Femur (tissue), 1 donor: ENCODE measurements at regions not wholly inside any gene's neighbourhood (a gene's known extent, or its start where the extent isn't known, plus 50 kb on each side); places are given as distances from the start of the nearest gene placed in this dataset.

Experiments used
- DNase-seq: peaks from one replicate; pipeline ENCODE4 v3.0.0-alpha.2; 2017

DNA sequence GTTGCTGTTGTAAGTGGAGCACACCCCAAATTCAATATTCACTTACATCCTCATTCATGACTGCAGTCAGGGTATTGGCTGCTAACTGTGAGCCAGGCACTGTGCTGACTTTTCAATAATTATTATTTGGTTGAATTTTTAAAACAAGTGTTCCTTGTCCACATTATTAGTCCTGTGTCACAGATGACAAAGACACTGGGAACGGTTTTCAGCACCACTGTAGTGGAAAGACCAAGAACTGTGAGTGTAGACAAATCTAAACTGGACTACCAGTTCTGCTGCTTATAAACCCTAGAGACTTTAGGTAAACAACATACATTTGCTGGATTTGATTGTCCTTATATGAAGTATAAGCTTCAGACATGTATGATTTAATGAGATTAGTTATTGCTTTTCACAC is 197.7 kb upstream of the ROBO2 start:
- no peak for DNase-seq

DNA sequence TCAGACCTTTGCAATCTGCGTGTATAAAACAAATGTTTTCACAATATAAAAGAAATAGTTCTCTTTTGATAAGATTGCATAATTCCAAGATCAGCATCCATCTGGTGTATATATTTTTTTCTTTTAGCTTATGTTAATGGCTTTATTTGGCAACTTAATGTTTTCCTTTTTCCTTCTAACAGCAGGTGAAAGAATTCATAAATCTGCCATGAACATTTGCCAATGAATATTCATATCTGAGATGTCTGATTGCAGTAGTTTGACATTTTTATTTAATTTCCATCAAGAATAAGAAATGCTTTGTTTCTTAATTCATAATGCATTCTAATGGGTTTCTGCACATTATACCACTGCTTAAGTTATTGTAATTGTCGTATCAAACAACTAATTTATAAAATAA is 184.4 kb upstream of the ROBO2 start:
- DNase-seq = no peak

DNA sequence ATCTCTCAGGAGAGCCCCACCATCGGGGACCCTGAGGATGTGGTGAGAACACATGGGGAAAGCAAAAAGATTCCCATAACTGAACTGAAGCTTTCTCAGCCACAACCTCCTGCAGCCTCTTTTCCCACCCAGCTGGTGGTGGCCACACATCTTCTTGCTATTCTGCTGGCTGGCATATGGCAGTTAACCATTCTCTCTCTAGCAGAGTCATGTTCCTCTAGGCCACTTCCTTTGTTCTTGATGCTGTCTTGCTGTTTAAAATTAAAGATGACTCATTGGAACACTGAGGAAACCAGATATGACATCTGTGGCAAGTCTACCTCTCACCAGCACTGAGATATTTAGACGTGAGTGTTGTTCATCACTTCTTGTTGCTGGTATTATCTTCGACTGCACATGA is 180.3 kb upstream of the ROBO2 start:
- DNase-seq = no peak

DNA sequence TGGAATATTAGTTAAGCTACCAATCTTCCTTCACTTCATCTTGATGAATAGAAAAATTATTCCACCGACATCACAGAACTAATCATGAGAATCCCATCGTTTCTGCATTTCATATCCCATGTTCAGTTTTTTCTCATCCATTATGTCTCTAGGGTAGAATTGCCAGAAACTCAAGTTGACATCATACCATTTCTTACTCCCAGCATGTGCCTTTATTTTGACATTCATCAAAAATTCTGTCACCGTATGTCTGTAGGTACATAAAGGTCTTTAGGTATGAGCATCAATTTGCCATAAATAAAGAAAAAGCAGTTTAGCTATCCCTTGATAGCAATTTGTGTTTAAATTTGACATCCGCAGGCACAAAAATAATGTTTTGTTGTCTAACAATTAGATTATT is 175.5 kb upstream of the ROBO2 start:
- no peak for DNase-seq

DNA sequence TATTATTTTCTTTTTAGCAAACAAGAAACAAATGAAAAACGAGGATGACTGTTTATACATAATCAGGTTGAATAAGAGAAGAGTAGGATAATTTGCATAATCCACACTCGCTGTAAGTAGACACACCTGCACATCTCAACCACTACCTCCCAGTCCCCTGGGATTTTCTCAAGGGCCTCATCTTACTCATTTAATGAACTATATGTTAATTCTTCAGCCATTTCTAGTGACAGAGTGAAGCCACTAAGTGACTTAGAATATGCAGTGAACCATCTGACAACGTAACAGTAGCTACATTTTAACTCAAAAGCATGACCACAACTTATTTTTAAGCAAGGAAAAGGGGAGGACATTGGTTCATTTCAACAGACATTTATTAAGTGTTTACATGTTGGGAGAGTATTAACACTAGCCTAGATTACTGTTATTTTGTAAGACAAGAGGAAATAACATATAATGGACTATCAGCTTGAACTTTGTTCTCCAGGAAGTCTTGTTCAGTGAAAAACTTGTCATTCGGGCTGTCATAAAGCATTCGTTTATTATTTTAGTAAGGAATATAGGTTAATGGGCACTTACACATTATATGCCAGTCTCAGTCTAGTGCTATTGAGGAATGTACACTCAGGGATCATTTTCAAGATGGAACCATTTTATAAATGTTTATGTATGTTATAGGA is 173.0 kb upstream of the ROBO2 start:
- DNase-seq = no peak

DNA sequence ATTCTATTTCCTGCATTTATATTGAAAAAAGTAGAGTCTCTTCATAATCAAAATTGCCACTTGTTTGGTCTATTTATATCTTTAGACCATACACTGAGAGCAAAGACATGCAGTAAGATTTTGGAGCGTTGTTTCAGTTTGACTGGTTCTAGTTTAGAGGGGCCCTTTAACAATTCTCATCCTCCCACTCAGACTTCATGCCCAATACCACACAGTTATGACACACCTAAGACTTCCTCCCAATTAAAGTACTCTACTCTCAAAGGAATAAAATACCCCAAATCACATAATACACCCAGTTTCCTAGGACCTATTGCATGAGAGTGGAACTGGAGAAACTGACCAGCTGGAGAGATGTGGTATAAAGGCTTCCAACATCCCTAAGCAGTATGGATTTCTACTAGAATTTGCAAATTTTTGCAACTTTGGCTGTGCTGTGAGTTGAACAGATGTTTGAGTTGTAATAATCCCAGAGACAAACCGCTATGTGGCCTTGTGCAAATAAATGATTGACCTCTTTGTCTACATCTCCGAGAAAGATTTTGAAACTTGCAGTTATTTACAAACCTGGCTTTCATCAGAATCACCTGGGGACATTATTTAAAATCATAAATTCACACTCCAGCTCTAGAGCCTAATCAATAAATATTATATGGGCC is 170.0 kb upstream of the ROBO2 start:
- no peak for DNase-seq

DNA sequence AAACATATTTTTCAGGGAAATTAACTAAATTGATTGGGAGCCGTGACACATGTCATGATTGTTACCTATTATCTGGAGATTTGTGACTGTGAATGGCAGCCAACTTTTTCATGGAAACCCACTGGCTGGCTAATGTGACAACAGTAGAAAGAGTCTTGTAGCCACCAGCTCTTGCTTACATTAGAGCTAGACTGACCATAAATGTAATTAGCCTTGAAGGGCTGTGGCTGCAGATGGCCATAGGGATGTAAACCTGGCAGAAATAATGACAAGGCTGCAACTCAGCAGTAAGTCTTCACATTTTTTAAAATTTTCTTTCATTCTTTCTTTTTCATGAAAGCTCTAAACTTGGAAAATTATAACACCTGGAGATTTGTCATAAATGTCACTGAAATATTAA is 168.2 kb upstream of the ROBO2 start:
- no peak for DNase-seq

DNA sequence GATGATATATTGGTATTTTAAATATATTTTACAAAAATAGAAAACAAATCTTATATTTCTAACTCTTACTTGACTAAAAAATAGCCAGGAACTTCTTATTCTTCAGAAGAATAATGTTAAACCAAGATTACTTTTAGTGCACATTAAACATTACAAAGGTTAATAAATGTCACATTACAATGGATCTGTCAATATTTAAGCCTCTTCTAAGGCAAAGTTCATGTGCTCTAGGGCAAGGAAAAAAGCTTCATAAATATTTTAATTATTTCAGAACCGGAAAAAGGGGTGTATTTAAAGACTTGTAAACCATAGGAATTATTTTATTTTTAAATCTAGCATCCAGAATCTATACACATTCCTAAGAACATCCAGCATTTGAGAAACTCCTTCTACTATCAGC is 166.9 kb upstream of the ROBO2 start:
- DNase-seq = no peak

DNA sequence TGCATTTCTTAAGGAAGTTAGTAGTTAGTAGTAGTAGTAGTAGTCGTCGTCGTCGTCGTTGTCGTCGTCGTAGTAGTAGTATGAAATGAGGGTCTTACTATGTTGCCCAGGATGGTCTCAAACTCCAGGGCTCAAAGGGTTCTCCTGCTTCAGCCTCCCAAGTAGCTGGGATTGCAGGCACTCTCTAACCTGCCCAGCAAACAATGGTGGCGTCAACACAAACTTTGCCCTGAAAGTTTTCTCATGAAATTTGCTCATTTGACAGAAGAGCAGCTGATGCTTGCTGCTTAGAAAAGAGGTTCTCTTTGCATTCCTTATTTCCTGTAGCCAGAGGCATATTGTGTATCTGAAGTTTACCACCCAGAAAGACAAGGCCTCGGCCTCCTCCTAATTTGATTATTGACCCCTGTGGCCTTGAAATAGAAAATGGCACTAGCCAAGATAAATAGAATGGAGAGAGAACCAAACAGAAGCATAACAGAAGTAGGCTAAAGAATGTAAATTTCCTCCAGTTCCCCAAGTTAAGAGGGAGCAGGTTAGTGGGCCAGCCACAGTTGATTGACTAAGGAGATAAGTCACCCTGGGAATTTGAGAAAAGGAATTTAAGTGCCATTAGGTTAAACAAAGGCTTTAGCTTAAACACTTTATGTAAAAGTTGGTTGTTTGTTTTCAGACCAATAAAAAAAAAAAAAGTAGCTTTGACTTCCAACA is 166.2 kb upstream of the ROBO2 start:
- no peak for DNase-seq

DNA sequence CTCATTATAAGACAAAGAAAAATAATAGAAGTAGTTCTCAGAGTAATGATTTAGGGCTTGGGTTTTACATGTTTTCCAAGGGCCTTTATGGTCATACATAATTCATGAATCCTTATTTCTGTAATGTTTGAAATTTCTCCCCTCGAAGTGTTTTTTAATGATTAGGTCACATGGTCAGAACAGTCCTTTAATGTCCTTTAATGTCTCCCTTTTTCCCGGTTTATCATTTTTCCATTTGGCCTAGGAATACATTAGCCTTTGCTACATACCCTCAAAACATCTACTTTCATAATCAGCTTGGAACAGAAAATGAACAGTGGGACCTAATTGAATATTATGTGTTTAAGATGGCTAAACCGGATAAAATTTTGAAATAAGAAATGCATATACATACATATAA is 159.9 kb upstream of the ROBO2 start:
- no peak for DNase-seq

DNA sequence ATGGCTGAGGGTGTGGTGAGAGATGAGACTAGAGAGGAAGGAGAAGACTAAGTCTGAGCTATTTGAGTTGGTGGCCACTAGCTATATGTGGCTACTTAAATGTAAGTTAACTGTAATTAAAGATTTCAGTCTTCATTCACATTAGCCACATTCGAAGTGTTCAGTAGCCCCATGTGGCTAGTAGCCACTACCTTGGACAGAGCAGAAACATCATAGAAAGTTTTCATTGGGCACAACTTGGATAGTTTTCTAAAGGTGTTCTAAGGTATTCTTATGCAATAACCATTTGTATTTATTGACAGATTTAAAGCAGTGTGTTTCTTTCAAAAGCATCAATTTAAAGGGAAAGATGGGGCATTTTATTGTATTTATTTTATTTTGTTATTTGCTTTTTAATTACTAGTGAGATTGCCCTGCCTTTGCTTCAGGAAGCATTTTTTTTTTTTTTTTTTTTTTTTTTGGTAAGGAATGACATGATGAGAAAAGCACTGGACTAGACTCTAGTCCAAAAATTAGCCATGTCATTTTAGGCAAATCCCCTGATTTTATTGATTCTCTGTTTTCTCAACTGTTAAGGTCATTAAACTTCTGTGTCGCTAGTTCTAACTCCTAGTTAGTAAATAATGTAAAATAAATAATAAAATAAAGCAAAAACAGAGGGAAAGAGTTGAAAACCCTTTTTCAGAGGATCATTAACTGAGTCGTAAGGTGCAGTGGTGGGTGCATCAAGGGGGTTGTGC is 153.0 kb upstream of the ROBO2 start:
- DNase-seq = no peak

DNA sequence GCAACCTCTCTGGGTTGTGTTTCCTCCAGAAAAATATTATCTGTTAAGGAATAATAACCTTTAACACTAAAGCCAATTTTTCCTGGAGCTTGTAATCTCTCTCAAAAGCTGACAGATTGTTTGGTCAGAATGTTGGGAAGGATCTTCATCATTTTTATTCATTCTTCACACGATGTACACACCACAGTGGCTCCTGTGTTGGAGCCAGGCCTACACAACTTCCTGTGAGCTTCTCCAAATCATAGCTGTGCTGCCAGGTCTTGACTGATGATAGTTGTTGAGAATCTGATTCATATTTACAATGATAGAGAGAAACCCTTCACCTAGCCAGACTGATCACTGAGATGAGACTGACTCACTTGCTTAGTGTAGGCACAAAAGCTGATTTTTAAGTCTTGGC is 151.0 kb upstream of the ROBO2 start:
- DNase-seq = no peak

DNA sequence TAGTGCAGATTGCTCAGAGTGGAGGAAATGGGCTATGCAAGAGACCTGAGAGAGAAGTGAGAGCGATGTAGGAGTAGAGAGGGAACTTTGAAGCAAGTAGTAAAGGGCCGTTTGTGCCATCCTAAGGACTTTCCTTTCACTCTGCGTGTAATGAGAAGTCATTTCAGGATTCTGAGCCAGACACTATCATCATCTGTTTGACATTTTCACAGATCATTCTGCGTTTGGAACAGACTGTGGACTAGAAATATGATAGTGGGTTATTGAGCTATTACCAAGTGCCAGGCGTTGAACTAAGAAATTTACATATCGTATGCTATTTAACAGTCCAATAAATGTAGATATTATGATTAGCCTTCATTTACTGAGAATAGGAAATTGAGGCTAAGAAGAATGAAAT is 150.0 kb upstream of the ROBO2 start:
- DNase-seq = no peak

DNA sequence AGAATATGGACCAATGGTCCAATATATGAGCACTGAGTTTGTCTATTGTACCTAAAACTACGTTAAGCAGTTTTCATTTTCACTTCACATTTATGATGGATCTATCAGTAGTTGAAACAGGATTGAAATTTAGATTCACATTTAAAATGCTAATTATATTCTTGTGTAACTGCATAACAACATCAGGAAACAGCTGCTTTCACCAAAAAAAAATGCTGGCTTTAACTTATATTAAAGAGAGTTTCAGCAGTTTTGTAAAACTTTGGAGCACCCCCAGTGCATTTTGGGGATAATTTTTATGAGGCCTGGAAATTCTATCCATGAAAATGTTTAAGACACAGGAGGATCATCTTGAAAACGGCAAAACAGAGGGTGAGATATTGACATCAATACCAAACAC is 142.8 kb upstream of the ROBO2 start:
- DNase-seq = no peak

DNA sequence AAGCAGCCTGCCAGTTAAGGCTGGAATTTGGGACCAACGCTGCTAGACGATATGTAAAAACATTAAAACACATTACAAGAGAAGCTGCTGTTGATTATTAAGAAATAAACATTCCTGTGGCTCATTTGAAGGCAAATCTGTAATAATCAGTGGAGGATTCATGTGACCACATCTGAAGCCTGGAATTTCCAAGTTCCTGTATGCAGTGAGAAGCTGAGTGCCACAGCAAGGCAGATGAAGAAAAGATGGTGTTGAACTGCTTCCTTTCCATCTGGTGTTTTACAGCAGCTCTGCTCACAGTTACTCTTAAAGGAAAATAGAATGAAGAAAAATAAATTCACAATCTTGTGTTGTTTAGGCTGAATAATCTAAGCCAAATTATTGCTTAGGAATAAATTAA is 139.3 kb upstream of the ROBO2 start:
- DNase-seq = no peak

DNA sequence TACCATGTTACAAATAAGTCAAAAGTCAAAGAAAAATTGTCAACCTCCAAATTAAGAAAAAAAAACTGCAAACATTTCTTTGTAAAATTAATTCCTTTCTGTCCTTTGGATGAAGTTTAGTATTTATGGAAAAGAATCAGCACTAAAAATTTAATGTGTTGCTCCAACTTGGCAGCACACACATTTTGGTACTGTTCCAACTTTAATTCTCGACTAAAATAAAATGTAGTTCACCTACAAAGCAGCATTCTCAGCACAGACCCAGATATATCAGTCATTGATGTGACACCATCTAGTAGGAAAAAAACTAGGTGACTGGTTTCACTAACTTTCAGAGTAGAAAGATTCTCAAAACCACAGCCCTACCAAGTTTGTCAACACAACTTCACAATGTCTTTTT is 131.7 kb upstream of the ROBO2 start:
- DNase-seq = no peak

DNA sequence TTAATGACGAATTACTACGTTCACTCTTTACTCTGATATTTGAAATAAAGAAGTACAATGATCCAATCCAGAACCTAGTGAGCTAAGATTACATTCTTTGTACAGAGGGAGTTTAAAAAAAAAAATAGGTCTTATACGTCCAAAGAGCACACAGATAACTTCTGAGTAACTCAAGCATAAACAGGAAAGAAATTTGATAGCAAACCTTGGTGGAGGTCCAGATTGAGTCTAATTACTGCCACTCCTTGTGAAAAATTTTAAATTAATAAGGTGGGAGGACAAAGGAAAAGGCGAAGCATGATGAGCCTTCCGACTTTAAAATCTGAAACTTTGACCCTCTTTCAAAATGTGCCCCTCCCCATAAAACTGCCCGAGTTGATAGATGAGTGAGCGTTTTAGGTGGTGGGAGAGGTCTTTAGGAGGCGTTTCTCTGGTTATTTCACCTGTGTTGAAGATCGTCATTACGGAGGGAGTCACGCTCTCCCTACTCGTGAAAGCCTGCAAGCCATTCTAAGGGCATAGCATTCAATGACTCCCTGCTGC is 127.0 kb upstream of the ROBO2 start:
- no peak for DNase-seq

DNA sequence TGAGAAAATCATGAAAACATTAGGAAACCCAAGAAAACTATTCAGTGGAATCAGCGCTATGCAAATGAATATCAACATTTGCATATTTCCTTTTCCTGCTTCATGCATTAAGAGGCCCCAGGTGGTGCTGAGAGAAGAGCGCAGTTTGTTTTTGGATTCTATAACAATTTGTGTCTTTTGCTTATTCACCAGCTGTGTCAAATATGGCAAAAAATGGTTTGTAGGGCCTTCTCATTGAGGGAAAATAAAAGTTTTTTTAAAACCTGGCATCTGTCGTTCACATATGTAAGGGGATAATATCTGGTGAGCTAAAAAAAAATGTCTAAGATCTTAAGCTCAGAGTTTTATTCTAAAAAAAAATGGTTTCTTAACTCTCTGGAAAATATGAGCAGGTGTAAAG is 122.5 kb upstream of the ROBO2 start:
- DNase-seq = no peak

DNA sequence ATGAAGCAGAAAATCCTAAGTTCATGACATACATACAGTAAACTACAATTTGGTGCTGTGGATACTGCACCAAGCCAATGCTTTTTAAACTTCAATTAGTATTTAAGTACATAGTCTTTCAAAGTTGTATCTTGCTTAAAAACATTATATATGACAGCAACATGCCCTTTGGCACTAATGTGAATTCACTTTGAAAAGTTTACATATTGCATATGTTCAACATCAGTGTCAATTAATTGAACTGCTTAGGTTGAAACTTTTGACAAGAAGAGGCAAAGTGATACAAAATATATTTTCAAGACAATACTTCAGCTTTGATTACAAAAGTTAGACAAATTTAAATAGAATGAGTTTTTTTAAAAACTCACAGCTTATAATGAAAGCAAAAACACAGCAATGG is 119.4 kb upstream of the ROBO2 start:
- DNase-seq = no peak

DNA sequence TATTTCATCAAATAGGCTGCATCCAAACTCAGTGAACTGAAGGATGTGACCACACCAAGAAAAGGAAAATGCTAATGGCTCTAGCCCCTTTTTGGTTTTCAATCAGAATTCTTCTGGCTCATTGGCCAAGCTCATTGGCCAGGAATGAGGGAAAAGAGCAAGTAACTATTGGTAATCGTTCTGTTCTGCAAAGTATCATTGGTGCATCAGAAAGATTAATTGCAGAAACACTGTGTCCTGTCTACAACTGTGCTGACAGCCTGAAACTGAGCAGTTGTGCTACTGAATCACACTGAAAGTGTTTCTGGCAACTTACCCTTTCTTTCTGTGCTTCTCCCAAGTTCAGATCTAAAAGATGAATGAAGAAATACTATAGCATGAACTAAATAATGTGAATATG is 116.4 kb upstream of the ROBO2 start:
- no peak for DNase-seq

DNA sequence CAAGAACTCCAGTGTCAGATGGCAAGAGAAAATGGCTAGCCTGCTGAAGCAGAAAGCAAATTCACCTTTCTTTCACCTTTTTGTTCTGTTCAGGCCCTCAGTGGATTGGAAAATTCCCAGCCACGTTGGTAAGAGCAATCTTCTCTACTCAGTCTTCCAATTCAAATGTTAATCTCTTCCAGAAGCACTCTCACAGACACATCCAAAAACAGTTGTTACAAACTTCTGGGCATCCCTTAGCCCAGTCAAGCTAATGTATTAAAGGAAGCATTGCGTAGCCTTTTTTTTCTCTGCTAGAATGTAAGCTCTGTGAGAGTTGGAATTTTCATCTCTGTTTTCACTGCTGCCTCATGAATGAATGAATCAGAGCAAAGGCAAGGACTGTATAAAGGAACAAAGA is 109.2 kb upstream of the ROBO2 start:
- DNase-seq = no peak

DNA sequence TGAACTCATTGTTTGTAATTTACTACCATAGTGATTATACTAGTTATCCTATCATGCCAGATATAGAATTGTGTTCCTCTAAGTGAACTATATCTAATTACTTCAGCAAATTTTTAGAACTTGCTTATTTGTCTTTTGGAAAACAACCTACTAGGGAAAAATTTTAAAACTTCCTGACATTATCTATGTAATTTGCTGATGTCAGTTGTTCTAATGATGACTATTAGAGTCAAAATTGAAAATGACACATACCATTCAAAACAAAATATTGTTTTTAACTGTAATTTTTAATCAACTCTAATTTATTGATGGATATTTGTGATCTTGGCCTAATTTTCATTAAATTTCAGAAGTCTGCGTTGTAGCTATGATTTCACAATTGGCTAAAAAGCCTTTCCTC is 106.7 kb upstream of the ROBO2 start:
- no peak for DNase-seq

DNA sequence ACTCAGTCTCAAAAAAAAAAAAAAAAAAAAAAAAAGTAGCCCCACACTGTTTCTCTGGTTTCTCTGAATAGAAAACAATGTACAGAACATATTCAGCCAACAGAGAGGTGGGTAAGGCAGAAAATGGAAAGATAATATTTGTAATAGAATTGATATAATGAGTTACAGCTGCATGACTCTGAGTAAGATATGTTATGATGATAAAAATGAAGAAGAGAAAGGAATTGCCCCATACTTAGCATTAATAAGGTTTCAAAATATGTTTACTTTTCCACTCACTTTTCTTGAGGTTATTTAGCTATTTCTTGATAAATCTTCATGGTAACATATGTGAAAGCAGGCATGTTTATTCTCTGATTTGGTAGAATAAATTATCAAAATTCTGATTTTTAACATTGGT is 100.9 kb upstream of the ROBO2 start:
- no peak for DNase-seq
